Activated CD4-positive, alpha-beta T cell treated with anti-CD3 and anti-CD28 coated beads, Interleukin-2, amount 10 ng/mL, durations not matched to agents 24 days and 14 days (primary cell): ENCODE measurements at regions not wholly inside any gene's neighbourhood (a gene's known extent, or its start where the extent isn't known, plus 50 kb on each side); places are given as distances from the start of the nearest gene placed in this dataset.

Experiments used
- DNase-seq: peaks from one replicate; pipeline ENCODE4 v3.0.0; 2022
- H3K27ac Mint-ChIP-seq: one replicate; pipeline ENCODE4 v1.8.0; 2022; ENCODE audit warnings: mild to moderate bottlenecking, mixed read lengths
- H3K27me3 Mint-ChIP-seq: one replicate; pipeline ENCODE4 v1.8.0; 2022; ENCODE audit warnings: mixed read lengths
- H3K36me3 Mint-ChIP-seq: one replicate; pipeline ENCODE4 v1.8.0; 2022; ENCODE audit warnings: low read depth, mild to moderate bottlenecking, mixed read lengths
- H3K4me1 Mint-ChIP-seq: one replicate; pipeline ENCODE4 v1.8.0; 2021; ENCODE audit warnings: mixed read lengths
- H3K4me3 Mint-ChIP-seq: one replicate; pipeline ENCODE4 v1.8.0; 2022; ENCODE audit warnings: mild to moderate bottlenecking, moderate library complexity, mixed read lengths
- H3K9me3 Mint-ChIP-seq: one replicate; pipeline ENCODE4 v1.8.0; 2021; ENCODE audit warnings: mixed read lengths
- intact Hi-C: fragments of 100-400 bp; cut with micrococcal nuclease; formaldehyde crosslinking; loops from one replicate; pipeline ENCODE4 v1.15.1; 2023

DNA sequence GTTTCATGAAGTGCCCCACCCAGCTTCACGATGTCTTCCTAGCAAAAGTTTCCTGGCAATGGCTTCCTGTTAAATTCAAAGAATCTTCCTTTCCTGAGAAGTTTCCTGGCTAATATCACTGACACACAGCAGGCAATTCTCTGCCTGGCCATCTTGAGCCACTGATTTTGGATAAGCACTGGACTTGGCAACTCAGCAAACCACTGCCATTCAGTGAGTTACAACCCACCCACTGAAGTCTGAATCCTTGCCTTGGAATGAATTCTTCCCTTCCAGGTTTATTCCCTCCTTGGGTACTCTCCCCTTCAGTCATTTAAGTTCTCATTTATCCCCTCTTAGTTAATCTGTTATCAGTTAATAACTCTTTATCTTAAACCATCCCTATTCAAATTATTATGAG is 426.0 kb downstream of the MBD2 start:
- Mint-ChIP-seq H3K4me3 (no peak overlapping the region), H3K9me3 (peaks cover 4% of the 10 kb centered on the region), H3K27ac (no peak overlapping the region), H3K4me1 (no peaks in the 10 kb centered on the region), H3K27me3 (no peaks in the 10 kb centered on the region), H3K36me3 (no peaks in the 10 kb centered on the region)
- DNase-seq = no peak
- intact Hi-C loops = no loop called here

DNA sequence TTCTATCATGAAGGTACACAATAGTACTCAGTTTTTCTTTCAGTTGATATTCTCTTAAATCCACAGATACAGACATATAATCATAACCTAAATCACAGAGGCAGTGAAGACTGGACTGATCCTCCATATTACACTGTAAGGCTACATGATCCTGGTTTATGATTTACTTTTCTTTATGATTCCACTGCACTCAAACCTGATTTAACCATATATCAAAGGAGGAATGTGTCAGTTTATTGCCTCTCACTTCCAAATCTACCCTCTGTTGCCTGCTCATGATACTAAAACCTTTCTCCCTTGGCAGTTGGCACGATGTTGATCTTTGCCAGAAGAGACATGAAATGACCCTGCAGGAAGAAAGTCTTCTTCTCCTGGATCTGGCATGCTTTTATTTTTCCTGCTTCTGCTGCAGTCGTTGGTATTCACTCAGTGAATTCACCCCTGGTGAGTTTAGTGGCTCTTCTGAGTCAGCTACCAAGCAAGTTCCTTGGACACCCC is 426.4 kb downstream of the MBD2 start:
- H3K4me3 Mint-ChIP-seq = no peak overlapping the region
- intact Hi-C loops = no loop called here
- peaks cover 4% of the 10 kb centered on the region for H3K9me3 Mint-ChIP-seq
- no peaks in the 10 kb centered on the region for H3K27me3 Mint-ChIP-seq
- H3K27ac Mint-ChIP-seq = no peak overlapping the region
- no peaks in the 10 kb centered on the region for H3K36me3 Mint-ChIP-seq
- no peaks in the 10 kb centered on the region for H3K4me1 Mint-ChIP-seq
- no peak for DNase-seq

DNA sequence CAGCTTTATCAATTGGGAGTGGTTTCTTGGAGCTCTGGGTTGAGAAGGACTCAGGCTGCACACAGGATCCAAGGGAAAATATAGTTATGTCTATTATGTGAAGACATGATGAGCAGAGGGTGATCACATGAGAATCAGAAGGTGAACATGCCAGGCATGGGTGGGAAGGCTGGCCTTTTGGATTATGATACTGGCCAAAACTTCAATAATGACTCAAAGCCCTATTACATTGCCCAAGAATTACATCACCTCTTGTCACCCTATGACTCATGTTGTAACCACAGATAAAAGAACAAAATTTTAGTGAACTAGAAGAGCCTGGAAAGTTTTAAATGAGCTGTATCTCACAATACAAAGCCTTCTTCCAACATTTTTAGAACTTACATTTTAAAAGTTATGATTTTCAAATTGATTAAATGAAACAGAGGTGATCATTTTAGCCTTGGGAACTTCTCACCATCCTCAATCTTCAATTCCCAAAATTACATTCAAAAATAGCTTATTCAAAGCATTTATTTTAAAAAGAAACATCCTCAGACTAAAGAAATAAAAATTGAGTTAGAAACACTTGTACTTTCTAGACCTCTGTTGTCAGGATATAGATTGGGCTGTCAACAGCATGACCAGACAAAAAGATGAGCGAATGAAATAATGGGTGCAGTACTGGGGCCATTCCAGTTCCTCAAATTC is 428.3 kb downstream of the MBD2 start:
- intact Hi-C loops = no loop called here
- Mint-ChIP-seq H3K27me3 (no peaks in the 10 kb centered on the region), H3K4me1 (no peaks in the 10 kb centered on the region), H3K36me3 (no peaks in the 10 kb centered on the region), H3K4me3 (no peak overlapping the region), H3K9me3 (peaks cover 4% of the 10 kb centered on the region), H3K27ac (no peak overlapping the region)
- no peak for DNase-seq

DNA sequence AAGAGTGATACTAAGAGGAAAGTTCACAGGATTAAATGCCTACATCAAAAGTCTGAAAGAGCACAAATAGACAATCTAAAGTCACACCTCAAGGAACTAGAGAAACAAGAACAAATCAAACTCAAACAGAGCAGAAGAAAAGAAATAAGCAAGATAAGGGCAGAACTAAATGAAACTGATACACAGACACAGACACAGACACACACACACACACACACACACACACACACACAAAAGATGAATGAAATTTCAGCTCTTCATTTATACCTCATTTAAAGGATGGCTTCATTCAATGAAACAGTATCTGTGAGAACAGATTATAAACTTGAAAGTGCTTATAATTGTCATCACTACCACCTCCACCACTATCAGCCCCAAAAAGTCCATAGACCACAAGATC is 428.9 kb downstream of the MBD2 start:
- H3K27ac Mint-ChIP-seq = no peak overlapping the region
- no peak for DNase-seq
- intact Hi-C loops = no loop called here
- H3K4me3 Mint-ChIP-seq = no peak overlapping the region
- no peaks in the 10 kb centered on the region for H3K27me3 Mint-ChIP-seq
- H3K4me1 Mint-ChIP-seq = no peaks in the 10 kb centered on the region
- no peaks in the 10 kb centered on the region for H3K36me3 Mint-ChIP-seq
- no peaks in the 10 kb centered on the region for H3K9me3 Mint-ChIP-seq

DNA sequence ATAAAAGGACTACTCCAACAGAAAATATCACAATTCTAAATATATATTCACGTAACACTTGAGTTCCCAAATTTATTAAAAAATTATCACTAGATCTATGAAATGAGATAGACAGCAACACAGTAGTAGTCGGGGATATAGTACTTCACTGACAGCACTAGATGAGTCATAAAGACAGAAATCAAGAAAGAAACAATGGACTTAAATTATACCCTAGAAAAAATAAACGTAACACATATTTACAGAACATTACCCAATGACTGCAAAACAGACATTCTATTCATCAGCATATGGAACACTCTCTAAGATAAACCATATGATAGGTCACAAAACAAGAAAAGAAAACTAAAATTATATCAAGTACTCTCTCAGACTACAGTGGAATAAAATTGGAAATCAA is 429.4 kb downstream of the MBD2 start:
- Mint-ChIP-seq H3K27me3 (no peaks in the 10 kb centered on the region), H3K4me1 (no peaks in the 10 kb centered on the region), H3K9me3 (no peaks in the 10 kb centered on the region), H3K27ac (no peak overlapping the region), H3K36me3 (no peaks in the 10 kb centered on the region), H3K4me3 (no peak overlapping the region)
- DNase-seq = no peak
- intact Hi-C loops = no loop called here

DNA sequence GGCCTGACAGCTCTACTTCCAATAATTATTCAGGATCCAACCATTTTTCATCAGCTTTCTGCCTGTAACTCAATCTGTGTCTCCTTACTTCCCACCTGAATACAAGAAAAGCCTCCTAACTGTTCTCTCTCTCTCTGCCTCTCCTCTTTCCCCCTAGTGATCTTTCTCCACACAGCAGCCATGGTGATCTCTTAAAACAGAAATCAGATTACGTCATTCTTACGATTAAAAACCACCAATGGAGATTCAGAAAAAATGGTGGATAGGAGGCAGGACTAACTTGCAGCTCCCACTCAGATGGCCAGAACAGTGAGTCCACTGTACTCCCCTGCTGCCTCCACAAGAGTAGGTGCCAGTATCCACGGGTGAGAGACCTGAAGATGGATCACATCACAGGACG is 431.7 kb downstream of the MBD2 start:
- Mint-ChIP-seq H3K27ac (no peak overlapping the region), H3K4me1 (no peaks in the 10 kb centered on the region), H3K9me3 (no peaks in the 10 kb centered on the region), H3K4me3 (no peak overlapping the region), H3K36me3 (no peaks in the 10 kb centered on the region), H3K27me3 (no peaks in the 10 kb centered on the region)
- intact Hi-C loops = no loop called here
- DNase-seq = no peak

DNA sequence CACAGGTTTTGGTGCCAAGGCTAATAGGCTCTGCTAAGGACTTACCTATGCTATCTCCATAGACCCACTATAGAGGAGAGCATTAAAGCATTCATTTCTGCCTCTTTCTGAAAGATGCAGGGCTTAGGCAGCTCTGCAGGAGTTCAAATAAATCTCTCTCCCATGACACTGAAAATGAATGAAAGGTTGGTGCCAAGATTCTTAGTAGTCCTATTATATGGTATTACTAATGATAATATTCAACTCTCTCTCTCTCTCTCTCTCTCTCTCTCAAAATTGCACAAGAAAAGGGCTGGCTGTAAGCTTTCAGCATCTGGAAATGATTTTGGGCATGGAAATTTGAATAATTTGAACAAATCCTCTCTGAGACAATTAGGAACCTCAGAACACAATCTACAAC is 433.7 kb downstream of the MBD2 start:
- no peaks in the 10 kb centered on the region for H3K36me3 Mint-ChIP-seq
- H3K4me3 Mint-ChIP-seq = no peak overlapping the region
- DNase-seq = no peak

DNA sequence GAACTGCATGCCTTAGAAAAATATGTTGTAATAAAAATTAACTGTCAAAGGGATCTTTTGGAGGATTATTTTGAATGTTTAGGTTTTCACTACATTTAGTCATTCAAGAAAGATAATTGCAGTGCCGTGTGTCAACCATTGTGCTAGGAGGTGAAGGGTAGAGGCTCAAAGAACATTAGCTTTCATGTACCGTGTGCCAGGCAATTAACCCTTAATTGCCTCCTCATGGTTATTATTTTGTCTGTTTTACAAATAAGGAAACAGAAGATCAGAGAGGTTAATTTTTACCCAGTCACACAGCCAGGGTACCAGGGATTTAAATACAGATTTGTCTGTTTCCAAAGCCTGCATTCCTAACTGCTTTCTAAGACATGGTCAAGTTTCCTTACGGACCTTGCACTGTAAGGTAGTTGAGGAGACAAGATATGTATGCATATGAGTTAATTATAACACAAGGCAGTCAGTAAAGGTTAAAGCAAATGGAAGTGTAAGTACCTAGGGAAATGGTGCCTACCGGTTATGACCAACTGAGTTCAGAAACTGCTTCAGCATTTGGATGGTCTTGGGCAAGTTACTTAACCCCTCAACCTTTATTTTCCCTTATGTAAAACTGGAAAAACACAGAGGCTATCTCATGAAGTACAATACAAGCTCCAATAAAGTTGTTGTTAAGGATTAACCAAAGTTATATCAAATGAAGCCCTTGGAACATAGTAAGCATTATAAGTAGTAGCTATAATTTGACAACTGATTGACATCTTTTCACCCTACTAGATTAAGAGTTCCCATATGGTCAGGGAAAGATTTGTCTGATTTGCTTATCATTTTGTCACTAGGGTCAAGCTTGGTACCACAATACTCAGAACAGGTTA is 434.9 kb downstream of the MBD2 start:
- no peaks in the 10 kb centered on the region for H3K4me1 Mint-ChIP-seq
- H3K27me3 Mint-ChIP-seq = no peaks in the 10 kb centered on the region
- H3K4me3 Mint-ChIP-seq = no peak overlapping the region
- DNase-seq = no peak
- H3K9me3 Mint-ChIP-seq = no peaks in the 10 kb centered on the region
- intact Hi-C loops = no loop called here
- H3K27ac Mint-ChIP-seq = no peak overlapping the region
- H3K36me3 Mint-ChIP-seq = no peaks in the 10 kb centered on the region

More for the DNA sequence above, 433.7 kb downstream of the MBD2 start:
- H3K27ac Mint-ChIP-seq = no peak overlapping the region
- no peaks in the 10 kb centered on the region for H3K9me3 Mint-ChIP-seq
- no peaks in the 10 kb centered on the region for H3K4me1 Mint-ChIP-seq
- no peaks in the 10 kb centered on the region for H3K27me3 Mint-ChIP-seq
- intact Hi-C loops = no loop called here

DNA sequence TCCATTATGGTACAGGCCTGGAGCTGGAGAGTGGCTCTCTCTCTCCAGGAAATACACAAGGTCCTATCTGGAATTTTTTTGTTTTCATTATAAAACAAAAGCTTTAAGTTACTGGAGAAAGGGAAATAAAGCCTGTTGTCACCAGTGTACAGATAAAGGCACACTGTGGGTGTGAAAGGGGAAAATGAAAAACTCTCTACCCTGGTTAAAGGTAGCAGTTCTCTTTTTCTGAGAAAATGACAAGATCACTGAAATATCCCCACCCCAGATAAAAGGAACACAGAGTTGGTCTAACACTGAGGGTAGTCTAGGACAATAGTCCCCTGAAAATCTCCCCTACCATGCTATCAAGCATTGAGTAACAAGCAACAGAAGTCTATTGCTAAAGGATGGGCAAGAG is 438.7 kb downstream of the MBD2 start:
- Mint-ChIP-seq H3K27me3 (no peaks in the 10 kb centered on the region), H3K36me3 (no peaks in the 10 kb centered on the region)

DNA sequence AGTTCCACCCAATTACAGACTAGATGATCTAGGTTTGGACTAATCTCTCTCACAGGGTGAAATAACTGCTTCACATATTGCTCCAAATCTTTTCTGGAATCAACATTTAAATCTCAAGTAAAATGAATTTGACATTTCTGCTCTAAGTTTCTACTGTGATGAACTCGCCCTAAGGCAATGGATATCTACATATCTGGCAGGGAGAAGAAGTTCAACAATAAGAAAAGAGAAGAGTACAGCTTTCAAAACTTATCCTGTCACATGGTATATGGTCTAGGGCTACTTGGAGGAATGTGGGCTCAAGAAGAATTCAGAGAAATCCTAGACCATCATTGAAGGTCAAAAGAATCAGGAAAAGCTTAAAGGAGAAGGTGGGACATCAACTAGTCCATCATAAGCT is 440.2 kb downstream of the MBD2 start:
- Mint-ChIP-seq H3K9me3 (no peaks in the 10 kb centered on the region), H3K4me1 (no peaks in the 10 kb centered on the region), H3K27me3 (no peaks in the 10 kb centered on the region), H3K27ac (no peak overlapping the region), H3K4me3 (no peak overlapping the region), H3K36me3 (no peaks in the 10 kb centered on the region)
- DNase-seq = no peak
- intact Hi-C loops = no loop called here

More for the DNA sequence above, 438.7 kb downstream of the MBD2 start:
- H3K9me3 Mint-ChIP-seq = no peaks in the 10 kb centered on the region
- DNase-seq = no peak
- H3K27ac Mint-ChIP-seq = no peak overlapping the region
- no peak overlapping the region for H3K4me3 Mint-ChIP-seq
- no peaks in the 10 kb centered on the region for H3K4me1 Mint-ChIP-seq
- intact Hi-C loops = no loop called here

DNA sequence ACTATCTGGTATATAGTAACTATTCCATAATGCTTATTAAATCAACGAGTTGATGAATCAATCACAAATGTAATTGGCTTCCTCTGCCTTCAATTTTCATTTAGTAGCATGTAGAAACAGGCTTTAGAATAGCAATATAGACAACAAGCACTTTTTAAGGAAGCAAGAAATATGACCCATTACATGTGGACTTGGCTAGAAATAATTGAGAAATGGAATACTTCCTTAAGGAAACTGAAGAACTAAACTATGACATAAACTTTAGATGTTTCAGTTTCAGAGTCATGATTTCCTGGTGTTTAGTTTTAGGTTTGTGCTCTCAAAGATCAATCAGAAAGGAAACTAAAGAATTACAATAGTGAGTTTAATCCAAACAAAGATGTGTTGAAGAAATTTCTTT is 443.8 kb downstream of the MBD2 start:
- intact Hi-C loops = no loop called here
- no peaks in the 10 kb centered on the region for H3K9me3 Mint-ChIP-seq

DNA sequence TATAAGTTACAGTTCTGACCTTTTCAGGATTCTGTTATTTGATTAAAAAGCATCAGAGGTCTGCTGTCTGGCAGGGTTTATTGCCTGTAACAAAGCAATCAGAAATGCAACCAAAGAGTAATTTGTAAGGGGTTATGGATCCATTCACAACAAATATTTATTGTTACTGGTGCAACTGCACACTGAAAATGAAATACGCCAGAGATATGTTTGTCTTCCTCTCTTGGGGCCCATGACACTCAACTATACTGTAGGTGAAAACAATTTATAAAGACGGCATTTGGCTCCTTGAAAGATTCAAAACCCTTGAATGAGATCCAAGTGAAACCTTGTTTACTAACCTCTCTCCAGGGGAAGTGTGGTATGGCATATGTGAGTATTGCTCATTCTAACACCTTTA is 452.2 kb downstream of the MBD2 start:
- no peak overlapping the region for H3K4me3 Mint-ChIP-seq

More for the DNA sequence above, 443.8 kb downstream of the MBD2 start:
- no peaks in the 10 kb centered on the region for H3K36me3 Mint-ChIP-seq
- no peaks in the 10 kb centered on the region for H3K27me3 Mint-ChIP-seq
- no peak overlapping the region for H3K27ac Mint-ChIP-seq
- no peak overlapping the region for H3K4me3 Mint-ChIP-seq
- no peaks in the 10 kb centered on the region for H3K4me1 Mint-ChIP-seq
- no peak for DNase-seq

DNA sequence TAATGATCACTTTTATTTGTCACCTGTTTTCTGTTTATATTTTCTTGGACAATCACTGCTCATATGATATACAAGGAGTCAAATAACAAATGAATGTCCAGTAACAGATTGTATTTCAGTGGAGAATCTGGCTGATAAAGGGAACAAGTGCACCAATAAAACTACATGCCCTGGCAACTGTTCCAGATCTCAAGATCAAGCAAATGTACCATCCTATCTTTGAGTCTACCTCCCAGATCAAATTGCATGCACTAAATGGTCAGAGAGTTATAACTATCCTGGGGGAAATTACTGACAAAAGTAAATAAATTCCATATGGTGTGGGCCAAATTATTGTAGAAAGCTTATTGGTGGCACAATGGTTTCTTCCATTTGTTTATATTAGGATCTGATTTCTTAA is 452.8 kb downstream of the MBD2 start:
- no peak for DNase-seq
- no peaks in the 10 kb centered on the region for H3K4me1 Mint-ChIP-seq
- H3K9me3 Mint-ChIP-seq = peaks cover 6% of the 10 kb centered on the region
- no peak overlapping the region for H3K4me3 Mint-ChIP-seq
- H3K36me3 Mint-ChIP-seq = no peaks in the 10 kb centered on the region
- intact Hi-C loops = no loop called here
- no peaks in the 10 kb centered on the region for H3K27me3 Mint-ChIP-seq
- no peak overlapping the region for H3K27ac Mint-ChIP-seq

More for the DNA sequence above, 452.2 kb downstream of the MBD2 start:
- Mint-ChIP-seq H3K36me3 (no peaks in the 10 kb centered on the region), H3K4me1 (no peaks in the 10 kb centered on the region), H3K27me3 (no peaks in the 10 kb centered on the region), H3K9me3 (peaks cover 6% of the 10 kb centered on the region), H3K27ac (no peak overlapping the region)
- intact Hi-C loops = no loop called here
- no peak for DNase-seq

DNA sequence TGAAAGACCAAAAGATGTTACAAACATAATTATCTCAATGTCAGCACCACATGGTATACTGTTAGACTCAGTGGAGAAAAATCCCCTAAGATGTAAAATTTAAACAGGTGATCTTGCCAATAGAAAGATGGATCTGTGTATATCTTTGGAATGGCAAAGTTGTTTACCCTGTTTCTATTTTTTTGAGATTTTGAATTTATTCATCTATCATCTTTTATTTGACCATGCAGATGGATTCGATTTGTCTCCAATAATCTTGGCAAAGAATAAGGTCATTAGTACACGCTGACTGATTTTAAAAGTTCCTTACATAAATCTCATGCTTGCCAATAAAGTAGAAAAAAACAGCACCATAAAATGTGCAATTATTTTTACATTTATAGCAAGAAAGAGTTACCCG is 459.3 kb downstream of the MBD2 start:
- Mint-ChIP-seq H3K27me3 (no peaks in the 10 kb centered on the region), H3K27ac (no peak overlapping the region), H3K4me3 (no peak overlapping the region), H3K36me3 (no peaks in the 10 kb centered on the region), H3K9me3 (peaks cover 14% of the 10 kb centered on the region), H3K4me1 (no peaks in the 10 kb centered on the region)
- intact Hi-C loops = no loop called here
- no peak for DNase-seq
